ENCODE measurements at regions not wholly inside any gene's neighbourhood (a gene's known extent, or its start where the extent isn't known, plus 50 kb on each side); places are given as distances from the start of the nearest gene placed in this dataset.

DNA sequence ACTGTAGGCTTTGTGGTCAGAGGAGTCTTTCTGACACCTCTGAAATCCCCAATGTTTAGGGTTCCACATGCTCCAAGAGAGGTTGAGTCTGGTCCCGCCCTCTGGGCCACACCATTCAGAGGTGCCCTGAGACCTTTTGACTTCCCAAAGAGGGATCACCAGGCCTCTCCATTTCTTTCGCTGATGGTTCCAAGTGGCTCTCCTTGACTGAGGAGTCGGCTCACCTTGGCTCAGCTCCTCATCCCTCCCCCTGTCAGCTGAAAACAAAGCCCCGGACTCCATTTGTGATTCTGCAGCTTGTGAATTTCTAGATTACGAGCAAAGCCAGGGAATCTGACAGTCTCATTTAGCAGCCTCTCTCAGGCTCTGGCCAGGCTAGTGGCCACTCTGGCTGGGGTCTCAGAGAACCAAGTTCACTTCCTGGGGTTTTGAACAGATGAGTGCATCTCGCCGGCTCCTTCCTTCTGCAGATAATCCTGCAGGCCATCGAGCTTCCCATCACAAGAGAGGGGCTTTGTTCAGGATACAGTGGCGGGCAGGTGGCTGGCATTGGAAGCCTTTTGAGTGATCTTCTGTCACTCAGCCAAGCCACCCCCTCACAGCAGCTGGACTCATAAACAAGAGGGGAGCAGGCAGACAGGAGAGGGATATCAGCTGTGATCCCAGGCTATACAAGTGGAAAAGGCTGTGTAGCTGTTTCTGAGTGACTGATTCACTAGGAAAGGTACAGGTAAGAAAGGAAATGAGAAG, 102.9 kb downstream of the TRIM29 start:
- ATAC-seq (no peak), DNase-seq (no peak)
- H3K4me1 ChIP-seq, result no peaks in the 10 kb centered on the region
- H3K4me3 ChIP-seq, result no peak overlapping the region
- intact Hi-C loops (cut with DNase I), result no loop called here
- no peaks in the 10 kb centered on the region for H3K27me3 ChIP-seq
- H3K27ac ChIP-seq, result no peak overlapping the region
- WGBS, 2 donors, result 77% methylated on average over 9 of the region's 9 CpGs
- TF ChIP-seq POLR2A (IDR thresholded peaks at IDR 0.05) (no peak), CTCF (IDR thresholded peaks at IDR 0.05) (no peak)
- no peaks in the 10 kb centered on the region for H3K9me3 ChIP-seq
- H3K36me3 ChIP-seq (replicated peaks in 1 of 2; ENCODE audit: insufficient read depth in 1 of 2, low read depth in 2 of 2), result no peaks in the 10 kb centered on the region

- intact Hi-C loops (cut with DNase I), result no loop called here
- ATAC-seq (no peak), DNase-seq (no peak)
- WGBS, 2 donors, result 78 to 81% methylated on average over 8 to 9 of the region's 9 CpGs
- Histone ChIP-seq H3K36me3 (replicated peaks in 1 of 2; ENCODE audit: insufficient read depth in 1 of 2, low read depth in 2 of 2) (no peaks in the 10 kb centered on the region), H3K4me1 (no peaks in the 10 kb centered on the region), H3K9me3 (no peaks in the 10 kb centered on the region), H3K27me3 (no peaks in the 10 kb centered on the region), H3K27ac (no peak overlapping the region), H3K4me3 (no peak overlapping the region)
- TF ChIP-seq CTCF (IDR thresholded peaks at IDR 0.05), result no peak
- TF ChIP-seq POLR2A (IDR thresholded peaks at IDR 0.05), result no peak
Measured at GRCh38 chr11:120034176-120034875, 103.6 kb downstream of the TRIM29 start.

GRCh38 chr11:120032766-120033390, 105.0 kb downstream of the TRIM29 start:
- Histone ChIP-seq H3K27ac (no peak overlapping the region), H3K27me3 (no peaks in the 10 kb centered on the region), H3K4me3 (no peak overlapping the region), H3K9me3 (no peaks in the 10 kb centered on the region), H3K4me1 (no peaks in the 10 kb centered on the region), H3K36me3 (replicated peaks in 1 of 2; ENCODE audit: insufficient read depth in 1 of 2, low read depth in 2 of 2) (no peaks in the 10 kb centered on the region)
- 51 to 55% methylated on average over 8 to 10 of the region's 10 CpGs for WGBS, 2 donors
- TF ChIP-seq POLR2A (IDR thresholded peaks at IDR 0.05) (no peak), CTCF (IDR thresholded peaks at IDR 0.05) (no peak)
- no peak for ATAC-seq
- intact Hi-C loops (cut with DNase I), result no loop called here
- no peak for DNase-seq

DNA sequence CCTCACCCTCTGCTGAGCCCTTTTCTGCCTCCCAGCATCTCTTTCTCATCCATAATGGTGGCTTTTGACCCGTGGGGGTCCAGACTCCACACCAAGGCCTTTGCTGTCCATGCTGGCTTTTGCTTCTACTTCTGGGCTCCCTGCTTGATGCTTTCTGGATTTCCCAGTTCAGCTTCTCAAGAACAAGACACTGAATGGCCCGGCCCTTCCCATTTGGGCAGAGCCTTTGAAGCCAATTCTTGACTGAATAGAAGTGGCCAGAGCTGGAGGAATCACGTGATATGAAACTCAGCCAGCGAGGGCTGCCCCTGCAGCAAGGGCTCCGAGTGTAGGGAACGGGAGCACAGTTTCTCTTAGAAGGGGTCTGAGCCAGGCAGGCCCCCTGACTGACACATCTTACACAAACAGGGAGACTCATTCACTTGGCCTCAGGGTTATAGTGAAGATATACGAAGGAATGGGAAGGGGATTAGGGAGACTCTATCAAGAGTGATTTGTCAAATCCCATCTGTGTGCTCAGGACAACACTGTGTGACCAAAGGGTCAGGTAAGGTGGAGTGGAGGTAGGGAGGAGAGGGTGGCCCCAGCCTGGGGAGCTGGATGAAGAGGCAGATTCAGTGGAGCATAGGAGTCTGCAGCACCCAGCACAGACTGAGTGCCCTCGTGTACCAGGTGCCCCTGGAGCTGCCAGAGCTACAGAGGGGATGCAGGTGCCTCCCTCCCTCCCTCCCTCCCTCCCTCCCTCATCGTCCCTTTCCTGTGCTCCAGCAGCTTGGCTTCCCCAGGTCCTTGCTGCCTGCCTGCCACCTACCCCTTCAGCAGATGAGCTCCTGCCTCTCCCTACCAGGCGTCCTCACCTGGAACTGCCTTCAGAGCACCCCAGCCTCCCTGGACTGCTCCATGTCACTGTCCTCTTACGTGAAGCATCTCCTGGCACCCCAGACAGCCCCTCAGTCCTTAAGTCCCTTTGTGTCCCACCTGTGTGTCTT, 106.0 kb downstream of the TRIM29 start:
- no peaks in the 10 kb centered on the region for H3K36me3 ChIP-seq (replicated peaks in 1 of 2; ENCODE audit: insufficient read depth in 1 of 2, low read depth in 2 of 2)
- TF ChIP-seq CTCF (IDR thresholded peaks at IDR 0.05) (no peak), POLR2A (IDR thresholded peaks at IDR 0.05) (no peak)
- no peaks in the 10 kb centered on the region for H3K27me3 ChIP-seq
- intact Hi-C loops (cut with DNase I), result no loop called here
- H3K27ac ChIP-seq, result no peak overlapping the region
- no peak overlapping the region for H3K4me3 ChIP-seq
- 50 to 51% methylated on average over 10 to 11 of the region's 11 CpGs for WGBS, 2 donors
- no peak for DNase-seq
- ATAC-seq, result no peak
- H3K9me3 ChIP-seq, result no peaks in the 10 kb centered on the region
- H3K4me1 ChIP-seq, result no peaks in the 10 kb centered on the region
